Adipocyte (in vitro differentiated cells): ENCODE measurements at regions not wholly inside any gene's neighbourhood (a gene's known extent, or its start where the extent isn't known, plus 50 kb on each side); places are given as distances from the start of the nearest gene placed in this dataset.

Experiments used
- DNase-seq: peaks from one replicate; pipeline ENCODE4 v3.0.0-alpha.2; 2015; ENCODE audit warnings: low read depth
- H3K27me3 ChIP-seq: replicated peaks from 2 replicates; pipeline ENCODE4 v1.7.0; 2013; ENCODE audit warnings: mild to moderate bottlenecking, low read length, moderate library complexity; ENCODE audit not compliant: control insufficient read depth, insufficient read depth
- H3K36me3 ChIP-seq: 2 replicates; pipeline ENCODE4 v1.7.0; 2013; ENCODE audit warnings: low read length, mild to moderate bottlenecking, moderate library complexity; ENCODE audit not compliant: control insufficient read depth, insufficient read depth, severe bottlenecking
- H3K4me1 ChIP-seq: 2 replicates; pipeline ENCODE4 v1.7.0; 2013; ENCODE audit warnings: mild to moderate bottlenecking, low read length, moderate library complexity; ENCODE audit not compliant: control insufficient read depth, insufficient read depth
- H3K4me3 ChIP-seq: 2 replicates; pipeline ENCODE4 v1.7.0; 2013; ENCODE audit warnings: mild to moderate bottlenecking, low read length, moderate library complexity
- H3K9ac ChIP-seq: 2 replicates; pipeline ENCODE4 v1.7.0; 2013; ENCODE audit warnings: mild to moderate bottlenecking, low read length, moderate library complexity
- H3K9me3 ChIP-seq: 2 replicates; pipeline ENCODE4 v1.7.0; 2013; ENCODE audit warnings: mild to moderate bottlenecking, low read length, moderate library complexity; ENCODE audit not compliant: control insufficient read depth

- H3K9me3 ChIP-seq: no peaks in the 10 kb centered on the region
- DNase-seq: no peak
- no peak overlapping the region for H3K4me3 ChIP-seq
- H3K4me1 ChIP-seq: no peaks in the 10 kb centered on the region
- no peaks in the 10 kb centered on the region for H3K27me3 ChIP-seq
- H3K9ac ChIP-seq: no peak overlapping the region
- no peaks in the 10 kb centered on the region for H3K36me3 ChIP-seq
Observed at GRCh38 chr3:140748-141330, 55.7 kb upstream of the CHL1 start.
